GM21515 (cell line): ENCODE measurements at regions not wholly inside any gene's neighbourhood (a gene's known extent, or its start where the extent isn't known, plus 50 kb on each side); places are given as distances from the start of the nearest gene placed in this dataset.

Experiments used
- ATAC-seq: cut with Tn5 transposase; IDR thresholded peaks from one replicate; pipeline ENCODE4 v1.9.1; 2021; ENCODE audit not compliant: unreplicated experiment

DNA sequence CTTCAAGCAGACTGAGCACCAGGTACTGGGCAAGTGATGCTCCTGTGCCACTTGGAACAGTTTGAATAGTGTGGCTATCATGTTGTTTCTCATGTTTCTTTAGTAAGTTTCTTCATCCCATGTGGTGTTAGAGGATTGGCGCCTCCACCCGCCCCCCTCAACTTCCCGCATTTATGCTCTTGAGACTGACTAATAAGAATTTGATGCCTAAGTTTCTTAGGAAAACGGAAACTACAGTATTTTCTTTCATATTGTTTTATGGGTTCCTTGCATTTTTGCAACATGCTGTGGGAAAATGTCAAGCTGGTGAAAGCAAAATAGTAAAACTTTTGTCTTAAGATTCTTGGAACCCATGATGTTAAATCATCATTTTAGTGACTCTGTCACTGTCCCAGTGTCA is 101.2 kb upstream of the SLC4A4 start:
- no peak for ATAC-seq

DNA sequence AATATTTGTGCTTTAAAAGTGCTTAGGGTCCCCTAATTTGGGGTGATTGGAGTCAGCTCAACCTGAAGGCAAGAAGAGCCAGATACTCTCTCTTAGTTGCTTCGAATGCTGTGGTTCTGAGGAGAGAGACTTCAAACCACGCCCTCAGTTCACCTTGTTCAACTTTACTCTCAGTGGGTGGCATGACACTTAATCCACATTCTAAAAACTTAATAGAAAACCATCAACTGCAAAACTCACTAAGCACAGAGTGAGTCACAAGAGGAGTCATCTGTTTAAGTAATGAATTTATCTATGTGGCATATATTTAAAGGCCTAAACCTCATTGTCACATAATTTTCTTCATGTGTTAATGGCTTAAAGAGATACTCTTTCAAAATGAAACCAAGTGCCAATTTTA is 99.5 kb upstream of the SLC4A4 start:
- ATAC-seq: no peak

DNA sequence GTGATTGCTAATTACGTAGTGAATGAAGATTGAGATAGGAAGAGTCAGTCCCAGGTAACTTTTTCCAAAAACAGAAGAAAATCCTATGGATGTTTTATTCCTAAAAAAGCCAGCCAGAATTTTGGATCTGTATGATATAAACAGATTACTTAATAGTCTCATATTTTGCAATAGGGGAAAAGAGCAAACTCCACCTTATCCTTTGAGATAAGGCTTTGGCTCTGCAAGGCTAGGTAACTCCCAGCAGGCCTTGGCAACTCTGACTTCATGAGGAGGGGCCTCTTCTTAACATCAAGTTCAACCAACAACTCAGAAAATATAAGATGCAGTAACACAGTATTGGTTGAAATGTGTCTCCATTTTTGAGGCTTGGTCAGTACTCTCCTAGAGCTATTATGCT is 98.7 kb upstream of the SLC4A4 start:
- no peak for ATAC-seq

DNA sequence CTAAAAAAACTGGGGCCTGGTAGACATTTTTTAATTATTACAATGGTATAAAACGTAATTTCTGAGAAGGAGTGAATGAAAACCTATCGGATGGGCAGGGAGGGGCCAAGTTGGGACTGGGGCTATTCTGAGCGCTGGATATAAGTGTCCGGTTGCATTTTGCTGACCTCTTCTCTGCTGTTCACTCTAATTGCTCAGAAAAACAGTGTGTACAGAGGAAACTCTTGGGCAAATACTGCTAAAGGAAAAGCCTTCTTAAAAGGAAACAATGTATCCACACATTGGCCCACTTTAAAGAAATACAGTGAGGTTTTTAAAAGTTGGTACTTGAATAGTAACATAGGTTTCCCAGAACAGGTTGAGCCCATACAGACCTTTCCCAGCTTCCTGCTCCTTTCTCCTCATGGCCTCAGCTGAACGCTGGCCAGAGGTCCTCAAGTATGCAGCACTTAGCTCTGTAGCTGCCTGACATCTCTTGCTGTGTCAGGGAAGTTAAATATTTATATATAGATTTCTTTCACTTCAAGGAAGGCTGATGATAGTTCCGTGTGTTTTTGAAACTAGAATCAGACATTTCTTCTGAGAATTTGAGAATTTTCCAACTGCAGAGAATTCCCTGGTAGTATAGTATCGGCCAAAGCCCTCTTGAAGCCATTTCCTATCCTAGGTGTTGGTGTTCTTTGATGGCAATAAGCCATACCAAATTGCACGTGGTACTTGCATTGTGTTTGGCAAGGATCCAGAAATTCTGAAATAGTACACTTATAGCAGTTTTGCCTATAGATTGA is 97.1 kb upstream of the SLC4A4 start:
- no peak for ATAC-seq

DNA sequence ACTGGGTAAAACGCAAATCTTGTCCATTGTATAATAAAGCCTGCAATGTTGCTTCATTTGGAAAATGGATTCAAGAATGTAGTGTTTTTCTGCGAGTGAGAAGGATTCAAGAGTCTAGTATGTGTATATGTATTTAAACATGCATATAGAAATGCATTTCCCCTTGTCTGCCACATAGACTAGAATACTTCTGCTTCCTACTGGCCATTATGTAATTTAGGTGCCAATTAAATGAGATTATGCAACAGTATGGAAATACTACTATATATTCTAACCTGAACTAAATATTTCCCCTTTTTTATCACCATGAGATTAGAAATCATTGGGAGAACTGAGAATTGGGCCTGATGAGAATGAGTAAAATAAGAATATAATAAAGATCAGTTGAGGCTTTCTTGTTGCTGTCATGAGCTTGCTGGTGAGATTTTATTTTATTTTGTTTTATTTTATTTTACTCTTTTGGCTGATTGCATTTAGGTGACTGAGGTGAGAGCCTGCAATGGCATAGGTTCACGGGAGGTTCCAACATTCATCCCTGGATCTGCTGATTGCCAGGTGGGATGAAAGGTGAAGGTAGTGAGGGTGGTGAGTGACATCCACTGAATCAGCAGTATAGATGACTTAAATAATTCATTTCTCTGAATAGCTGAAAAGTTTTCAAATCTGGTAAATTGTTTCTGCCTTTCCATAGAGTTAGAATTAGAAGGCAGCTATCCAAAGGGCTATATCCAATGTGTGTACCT is 95.6 kb upstream of the SLC4A4 start:
- no peak for ATAC-seq

DNA sequence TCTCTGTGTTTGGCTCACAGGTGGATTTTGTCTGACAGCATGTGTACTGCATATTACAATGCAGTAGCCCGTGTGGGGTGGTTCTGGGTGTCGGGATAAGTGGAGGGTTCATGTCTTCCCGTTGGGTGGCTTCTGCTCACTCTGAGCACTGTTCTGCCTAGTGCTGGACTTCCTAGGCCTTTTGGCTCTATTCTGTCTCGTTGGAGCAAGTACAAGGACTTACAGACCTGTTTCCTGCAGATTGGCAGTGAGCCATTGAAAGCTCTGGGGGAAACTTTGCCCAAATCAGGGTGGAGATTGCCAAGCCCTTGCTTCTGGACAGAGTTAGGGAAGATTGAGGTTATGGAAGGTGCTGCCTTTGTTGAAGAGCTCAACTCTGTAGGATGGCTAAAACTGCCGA is 91.1 kb upstream of the SLC4A4 start:
- ATAC-seq: no peak

DNA sequence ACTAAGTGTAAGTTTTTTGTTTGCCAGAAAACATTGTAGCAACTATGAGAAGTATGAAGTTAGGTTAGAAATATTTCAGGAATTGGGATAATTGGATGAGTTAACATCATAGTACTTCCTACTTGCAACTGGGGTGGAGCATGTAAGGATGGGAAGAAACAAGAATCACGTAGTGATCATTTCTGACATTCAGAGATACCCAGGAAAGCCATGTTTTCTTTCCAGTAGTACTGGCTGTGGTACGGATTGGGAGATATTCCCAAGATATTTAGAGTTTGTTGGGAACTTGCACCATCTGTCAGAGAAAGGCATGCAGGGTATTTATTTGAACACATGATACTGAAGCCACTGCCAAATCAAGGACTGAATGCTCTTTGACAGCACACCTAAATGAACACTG is 87.6 kb upstream of the SLC4A4 start:
- ATAC-seq: no peak

DNA sequence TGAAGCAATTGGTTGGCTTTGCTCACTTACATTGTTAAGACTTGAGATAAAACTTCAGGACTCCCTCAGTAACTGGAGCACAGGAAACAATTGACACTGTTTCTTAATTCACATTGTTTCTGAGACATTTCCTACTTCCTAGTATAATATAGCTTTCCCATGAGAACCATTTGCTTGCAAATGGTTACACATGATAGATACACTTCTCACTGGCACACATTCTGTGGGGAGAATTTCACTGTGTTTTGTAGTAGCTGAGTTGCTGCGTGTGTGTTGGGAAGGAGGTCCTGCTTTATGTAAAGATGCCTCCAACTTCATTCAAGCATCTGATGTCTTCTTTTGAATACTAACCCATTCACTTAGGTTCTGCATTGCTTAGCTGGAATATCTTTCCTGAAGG is 85.3 kb upstream of the SLC4A4 start:
- no peak for ATAC-seq

DNA sequence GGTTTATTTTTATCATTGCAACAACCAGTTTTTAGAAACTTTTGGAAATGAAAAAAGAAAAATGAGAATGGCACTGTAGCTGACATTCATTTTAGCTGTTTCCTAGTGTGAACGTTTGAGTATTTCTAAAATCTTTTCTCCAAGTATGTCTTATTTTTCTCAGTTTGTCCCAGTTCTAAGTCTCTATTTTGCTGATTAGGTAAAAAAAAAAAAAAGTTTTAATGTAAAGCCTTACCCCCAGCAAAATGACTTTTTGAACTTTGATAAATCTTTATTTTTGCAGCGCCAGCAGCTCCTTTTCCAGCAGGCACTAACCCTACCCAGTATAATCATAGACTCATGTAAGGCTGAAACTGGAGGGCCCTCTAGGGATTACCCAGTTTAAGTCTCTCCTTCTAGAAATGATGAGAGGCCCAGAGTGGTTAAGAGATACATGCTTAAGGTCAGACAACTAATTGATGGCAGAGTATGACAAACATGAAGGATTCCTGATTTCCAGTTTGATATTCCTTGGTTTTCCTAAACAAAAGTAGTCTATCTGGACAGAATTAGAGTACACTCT is 84.3 kb upstream of the SLC4A4 start:
- no peak for ATAC-seq

DNA sequence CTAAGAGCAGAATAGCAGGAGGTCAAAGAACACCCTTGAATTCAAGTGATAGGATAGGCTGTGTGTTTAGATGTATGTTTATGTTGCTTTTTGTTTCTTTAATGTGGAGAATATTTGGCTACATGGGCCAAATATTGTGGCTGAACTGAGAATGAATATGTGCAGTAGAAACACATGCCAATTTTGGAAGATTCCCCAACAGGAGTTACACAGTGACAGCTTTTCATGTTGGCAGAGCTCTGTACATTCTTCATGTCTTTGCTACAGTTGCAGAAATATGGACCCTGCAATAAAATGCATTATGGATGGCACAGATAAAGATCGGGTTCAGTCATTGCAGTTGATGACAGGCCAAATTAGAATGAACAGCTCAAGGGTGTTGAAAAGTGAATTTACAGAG is 82.8 kb upstream of the SLC4A4 start:
- no peak for ATAC-seq

DNA sequence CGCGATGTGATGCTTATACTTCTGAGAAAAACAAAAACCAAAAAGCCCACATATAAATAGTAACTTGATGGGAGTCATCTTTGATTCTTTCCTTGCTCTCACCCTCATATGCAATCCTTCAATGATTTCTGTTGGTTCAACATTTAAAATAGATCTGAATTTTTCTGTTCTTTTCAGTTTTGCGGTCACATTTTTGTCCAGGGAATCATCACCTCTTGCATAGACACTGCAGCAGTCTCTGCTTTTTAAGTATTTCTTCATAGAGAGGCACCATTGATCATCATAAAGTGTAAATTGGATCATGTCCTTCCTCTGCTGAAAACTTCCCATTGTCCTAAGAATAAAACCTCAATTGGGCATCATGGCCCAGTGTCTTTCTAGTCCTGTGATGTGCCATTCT is 81.1 kb upstream of the SLC4A4 start:
- no peak for ATAC-seq

DNA sequence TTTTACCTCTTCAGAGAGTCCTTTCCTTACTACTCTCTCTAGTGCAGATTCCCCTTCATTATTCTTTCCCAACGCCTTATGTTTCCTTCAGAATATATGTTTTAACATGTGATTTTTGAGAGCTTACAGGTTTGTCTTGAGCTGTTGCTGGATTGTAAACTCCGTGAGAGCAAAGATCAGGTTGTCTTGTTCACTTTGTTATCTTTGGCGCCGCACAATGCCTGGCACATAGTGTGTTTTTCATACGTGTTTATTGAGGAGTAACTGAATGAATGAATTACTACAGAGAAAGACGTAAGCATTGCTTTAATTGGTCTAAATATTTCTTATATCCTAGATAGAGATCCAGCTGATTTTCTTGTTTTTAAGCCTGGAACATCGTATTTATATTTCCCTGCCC is 80.5 kb upstream of the SLC4A4 start:
- ATAC-seq: no peak

DNA sequence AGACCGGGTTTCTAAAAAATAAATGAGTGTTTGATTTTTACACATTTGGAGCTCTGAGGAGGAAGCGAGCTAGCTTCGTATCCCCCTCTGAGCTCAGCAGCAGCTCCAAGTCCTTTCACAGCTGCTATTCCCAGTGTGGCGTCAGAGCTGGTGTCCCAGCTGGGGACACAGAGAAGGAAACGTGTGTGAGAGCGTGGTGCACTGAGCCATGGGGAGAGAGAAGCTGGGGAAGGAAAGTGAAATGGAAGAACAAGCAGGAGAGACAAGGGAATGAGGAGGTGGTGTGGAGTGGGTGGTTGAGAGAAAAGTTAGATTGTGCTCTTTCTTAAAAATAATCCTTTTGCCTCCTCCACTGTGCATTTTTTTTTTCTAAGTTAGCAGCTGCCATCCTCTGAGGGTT is 79.5 kb upstream of the SLC4A4 start:
- ATAC-seq: no peak

DNA sequence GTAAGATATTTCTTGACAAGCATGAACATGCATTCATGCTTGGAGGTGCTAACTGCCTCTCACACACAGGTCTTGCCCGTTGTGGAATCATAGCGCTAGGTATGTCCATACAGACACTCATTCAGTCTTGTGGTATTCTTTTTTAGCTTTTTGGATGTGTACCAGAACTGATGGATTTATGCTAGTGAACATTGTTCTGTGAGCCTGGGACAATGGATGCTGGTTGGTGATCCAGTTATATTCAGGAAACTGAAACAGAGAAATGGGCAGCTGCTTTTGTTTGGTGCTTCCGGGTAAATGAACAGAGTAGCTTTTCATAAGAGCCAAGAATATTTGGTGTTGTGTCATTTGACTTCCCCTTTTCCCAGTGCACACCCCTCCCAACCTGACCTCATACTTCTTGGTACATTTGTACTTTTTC is 78.9 kb upstream of the SLC4A4 start:
- no peak for ATAC-seq

DNA sequence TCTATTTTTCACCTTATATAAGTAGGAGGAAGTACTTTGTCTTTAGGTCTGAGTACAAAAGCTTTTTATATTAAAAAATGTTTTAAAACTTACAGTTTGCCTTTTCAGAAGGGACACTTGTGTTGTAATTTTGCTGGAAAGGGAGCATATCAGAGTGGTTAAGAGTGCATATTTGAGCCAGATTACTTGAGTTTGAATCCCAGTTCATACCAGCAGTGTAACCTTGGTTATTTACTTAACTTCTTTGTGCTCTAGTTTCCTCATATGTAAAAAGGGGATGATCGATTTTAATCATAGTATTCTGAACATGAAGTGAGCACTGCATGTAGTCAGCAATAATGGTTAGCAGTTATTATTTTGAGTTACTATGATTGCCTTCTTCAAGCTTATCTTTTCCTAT is 78.3 kb upstream of the SLC4A4 start:
- no peak for ATAC-seq

DNA sequence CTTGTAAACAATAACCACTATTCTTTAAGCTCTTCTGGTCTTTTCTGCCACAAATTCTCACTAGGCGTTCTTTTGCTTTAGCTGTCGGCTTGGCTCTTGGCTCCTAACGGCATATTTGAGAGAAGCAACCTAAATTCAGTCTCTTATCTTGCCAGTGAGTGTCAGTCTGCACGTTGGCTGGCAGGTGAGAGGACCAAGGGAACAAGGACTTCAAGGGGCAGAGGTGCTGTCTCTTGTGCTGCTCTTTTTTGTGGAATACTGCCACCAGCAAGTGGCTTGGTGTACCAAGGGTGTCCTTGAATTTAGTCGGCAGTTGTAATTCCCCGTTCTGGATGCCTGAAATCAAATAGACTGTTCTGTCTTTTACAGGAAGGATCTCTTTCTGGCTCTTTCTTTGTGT is 77.8 kb upstream of the SLC4A4 start:
- no peak for ATAC-seq

DNA sequence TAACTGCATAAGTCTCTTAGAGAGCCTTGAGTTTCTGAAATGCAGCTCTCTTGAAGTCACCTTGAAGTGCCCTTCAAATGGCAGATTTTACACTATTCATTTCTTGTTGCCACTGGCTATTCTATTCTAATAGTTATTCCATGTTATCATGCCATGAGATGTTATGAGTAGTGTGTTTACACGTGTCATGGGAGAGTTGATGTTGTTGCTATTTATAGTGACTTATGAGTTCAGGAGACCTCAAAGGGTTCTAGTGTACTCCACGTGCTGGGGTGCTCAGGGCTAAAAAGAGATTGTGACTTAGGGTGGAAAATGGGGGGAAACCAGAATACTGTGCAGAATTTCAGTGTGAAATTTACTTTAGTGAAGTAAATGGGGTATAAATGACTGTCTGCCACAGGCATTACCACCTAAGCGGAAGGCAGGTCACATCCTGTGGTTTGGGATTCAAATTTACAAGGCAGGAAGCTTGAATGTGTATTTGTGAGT is 77.1 kb upstream of the SLC4A4 start:
- no peak for ATAC-seq

DNA sequence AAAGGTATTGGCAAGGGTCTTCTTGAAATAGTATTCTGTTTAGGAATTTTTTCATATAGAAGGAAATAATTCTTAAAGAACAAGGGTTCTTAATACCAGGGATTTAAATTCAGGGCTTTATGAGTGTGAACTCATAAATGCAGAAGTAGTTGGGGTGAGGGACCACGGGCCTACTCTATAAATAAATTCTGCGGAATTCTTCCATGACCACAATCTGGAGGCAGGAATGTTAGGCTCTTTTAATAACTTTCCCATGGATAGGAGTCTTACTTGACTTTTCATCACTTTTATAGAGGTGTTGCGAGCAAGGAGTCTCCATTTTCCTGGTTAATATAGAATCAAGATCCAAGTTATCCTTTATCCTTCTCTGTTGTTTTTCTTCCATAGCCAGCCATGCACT is 76.7 kb upstream of the SLC4A4 start:
- no peak for ATAC-seq

DNA sequence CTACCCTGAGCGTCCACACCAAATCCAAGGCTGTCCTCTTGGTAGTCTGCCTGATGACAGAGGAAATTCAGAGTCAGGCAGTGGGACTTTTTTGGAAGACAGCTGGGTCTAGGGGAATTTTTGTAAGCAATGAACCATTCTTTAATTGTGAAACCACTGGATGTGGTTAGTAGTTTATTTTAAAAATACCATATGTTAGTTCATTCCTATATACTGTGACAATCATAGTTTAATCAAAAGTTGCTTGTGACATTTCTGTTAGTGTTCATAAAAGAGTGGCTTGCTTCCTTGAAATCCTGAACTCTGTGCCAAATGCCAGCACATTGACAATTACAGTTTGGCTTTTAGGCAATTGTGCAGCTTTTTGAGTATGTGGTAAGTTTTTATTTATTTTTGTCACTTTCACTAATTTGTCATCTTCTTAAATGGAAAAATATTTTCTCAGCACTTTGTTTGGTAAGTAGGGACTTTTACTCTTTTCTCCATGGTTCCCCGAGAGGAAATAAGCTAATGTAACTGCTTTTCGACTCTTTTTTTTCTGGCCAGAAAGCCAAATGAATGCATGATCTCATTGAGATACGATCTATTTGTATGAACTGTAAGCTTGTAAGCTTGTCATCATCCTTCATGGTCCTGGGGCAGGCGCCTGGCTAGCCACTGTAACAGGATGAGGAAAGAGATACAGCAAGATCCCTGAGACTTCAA is 72.6 kb upstream of the SLC4A4 start:
- no peak for ATAC-seq

DNA sequence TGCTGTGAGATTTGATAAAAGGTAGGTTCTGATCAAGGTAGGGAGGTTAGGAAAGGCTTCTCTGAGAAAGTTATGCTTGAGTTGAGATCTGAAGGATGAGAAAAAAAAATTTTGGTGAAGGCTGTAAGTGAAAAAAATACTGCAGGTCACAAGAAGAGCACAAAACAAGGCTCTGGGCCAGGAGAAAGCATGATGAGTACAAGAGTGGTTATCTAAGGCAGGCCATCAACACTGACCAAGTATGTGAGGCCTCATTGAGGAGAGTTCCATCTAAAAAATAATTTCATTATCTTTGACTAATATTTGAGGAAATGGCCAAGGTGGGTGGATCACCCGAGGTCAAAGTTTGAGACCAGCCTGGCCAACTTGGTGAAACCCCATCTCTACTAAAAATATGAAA is 71.6 kb upstream of the SLC4A4 start:
- ATAC-seq: no peak

DNA sequence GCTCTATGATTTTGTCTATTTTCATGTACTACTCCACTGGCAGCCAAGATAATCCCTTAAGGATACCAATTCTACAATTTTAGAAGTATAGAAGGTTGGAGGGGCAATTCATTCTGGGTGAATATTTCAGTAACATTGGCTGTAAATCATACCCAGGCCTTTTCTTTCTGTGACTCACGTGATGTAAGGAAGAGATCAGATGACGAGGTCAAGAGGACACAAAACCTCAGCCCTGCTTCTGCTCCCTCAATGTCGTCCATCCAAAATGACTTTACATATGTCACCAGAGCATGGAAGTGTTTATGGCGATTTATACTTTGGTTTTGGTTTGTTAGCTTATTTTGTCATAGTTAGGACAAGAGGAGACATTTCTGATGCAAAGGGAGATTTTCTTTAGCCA is 70.7 kb upstream of the SLC4A4 start:
- no peak for ATAC-seq

DNA sequence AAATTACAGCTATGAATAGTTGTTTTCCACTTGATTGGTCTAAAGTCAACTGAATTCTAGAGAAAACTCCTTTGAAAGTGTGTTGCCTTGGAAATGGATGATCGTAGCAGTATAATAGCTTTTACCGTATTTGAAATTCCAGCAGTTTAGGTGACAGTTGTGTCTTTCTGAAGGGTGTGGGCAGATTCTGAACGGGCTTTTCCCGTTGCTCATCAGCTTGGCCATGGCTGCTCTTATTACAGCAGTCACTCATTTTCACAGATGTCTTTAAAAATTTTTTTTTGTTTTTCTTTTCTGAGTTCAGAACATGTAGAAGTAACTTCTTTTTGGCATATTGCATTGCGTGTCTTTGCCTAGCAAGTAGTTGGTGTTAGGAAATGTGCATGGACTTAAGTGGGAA is 69.6 kb upstream of the SLC4A4 start:
- ATAC-seq: no peak
